IPS DF 4.7 (cell line): ENCODE measurements at regions not wholly inside any gene's neighbourhood (a gene's known extent, or its start where the extent isn't known, plus 50 kb on each side); places are given as distances from the start of the nearest gene placed in this dataset.
"Not testable (repeated sequence)": the region's sequence is repeated elsewhere in the genome, so short reads cannot be mapped to it uniquely, and the experiment has no call there.

ENCODE experiments used
- DNase-seq: peaks from one replicate; pipeline ENCODE4 v3.0.0-alpha.2; 2013; ENCODE audit warnings: low spot score; ENCODE audit errors: extremely low read depth

DNA sequence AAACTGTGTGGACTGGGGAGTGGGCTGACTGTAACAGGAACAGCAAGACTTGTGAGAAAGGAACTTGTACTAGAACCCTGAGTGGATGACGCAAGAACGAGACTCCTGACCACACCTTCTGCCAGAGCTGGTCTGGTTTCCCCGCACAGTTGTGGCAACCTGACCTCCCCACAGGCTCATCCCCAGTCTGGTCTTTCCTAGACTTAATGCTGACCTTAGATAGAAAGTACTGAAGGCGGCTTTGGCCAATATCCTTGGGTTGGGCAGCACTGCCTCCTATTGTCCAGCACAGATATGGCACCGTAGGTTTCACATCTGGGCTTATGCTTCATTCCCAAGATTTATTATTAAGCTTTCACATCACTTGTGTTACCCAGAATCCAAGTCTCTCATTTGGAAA is 137.8 kb upstream of the FRG1 start:
- no peak for DNase-seq

DNA sequence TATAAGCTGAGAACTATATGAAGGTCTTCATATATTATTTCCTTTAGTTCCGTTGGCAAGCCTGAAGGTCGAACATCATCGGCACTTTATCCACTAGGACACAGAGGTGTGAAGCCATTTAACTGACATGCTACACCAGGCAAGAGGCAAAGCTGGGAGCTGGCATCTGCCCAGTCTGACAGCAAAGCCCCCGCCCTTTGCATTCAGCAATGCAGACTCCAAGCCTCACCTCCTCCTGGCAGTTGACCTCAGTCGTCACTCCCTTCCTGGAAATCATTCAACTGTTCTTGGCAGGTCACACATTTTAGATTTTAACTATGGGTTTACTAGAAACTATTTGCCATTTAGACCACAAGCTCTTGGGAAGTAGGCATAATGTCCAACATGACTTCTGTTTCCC is 135.8 kb upstream of the FRG1 start:
- no peak for DNase-seq

DNA sequence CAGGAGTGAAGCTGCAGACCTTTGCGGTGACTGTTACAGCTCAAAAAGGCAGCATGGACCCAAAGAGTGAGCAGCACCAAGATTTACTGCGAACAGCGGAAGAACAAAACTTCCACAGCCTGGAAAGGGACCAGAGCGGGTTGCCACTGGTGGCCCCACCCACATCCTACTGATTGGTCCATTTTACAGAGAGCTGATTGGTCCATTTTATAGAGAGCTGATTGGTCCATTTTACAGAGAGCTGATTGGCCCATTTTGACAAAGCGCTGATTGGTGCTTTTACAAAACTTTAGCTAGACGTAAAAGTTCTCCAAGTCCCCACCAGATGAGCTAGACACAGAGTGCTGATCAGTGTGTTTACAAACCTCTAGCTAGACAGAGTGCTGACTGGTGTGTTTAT is 134.2 kb upstream of the FRG1 start:
- no peak for DNase-seq

DNA sequence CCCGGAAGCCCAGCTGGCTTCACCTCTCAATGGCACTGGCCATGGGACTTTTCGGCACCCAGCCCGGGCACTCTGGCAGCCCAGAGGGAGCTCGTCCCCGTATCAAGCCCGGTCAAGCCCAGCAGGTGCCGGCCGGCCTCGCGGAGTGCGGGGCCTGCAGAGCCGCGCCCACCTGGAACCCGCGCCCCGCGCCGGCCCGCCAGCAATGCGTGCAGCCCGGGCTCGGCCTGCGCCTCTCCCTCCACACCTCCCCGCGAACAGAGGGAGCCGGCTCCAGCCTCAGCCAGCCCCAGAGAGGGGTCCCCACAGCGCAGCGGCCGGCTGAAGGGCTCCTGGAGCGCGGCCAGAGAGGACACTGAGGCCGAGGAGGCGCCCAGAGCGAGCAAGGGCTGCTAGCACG is 133.6 kb upstream of the FRG1 start:
- DNase-seq: no peak

DNA sequence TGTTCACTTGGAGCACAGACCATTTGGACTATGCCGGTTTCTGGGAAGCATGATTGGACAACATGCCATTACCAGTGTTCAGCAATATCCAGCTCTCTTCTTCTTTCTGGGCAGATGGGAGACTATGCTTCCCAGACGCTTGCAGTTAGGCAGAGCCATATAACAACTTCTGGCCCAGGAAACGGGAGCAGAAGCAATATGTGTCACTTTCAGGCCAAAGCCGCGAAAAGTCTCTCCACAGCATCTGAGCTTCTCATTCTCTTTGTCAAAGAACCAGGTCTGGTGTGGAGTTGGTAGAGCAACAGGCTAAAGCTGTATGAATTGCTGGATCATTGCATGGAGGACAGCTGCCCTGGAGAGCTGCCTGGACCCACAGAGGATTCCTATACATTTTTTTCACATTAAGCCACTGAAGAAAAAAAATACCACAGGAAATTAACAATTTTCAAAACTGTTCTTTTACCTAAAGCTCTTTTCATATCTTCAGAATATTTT is 131.4 kb upstream of the FRG1 start:
- no peak for DNase-seq

DNA sequence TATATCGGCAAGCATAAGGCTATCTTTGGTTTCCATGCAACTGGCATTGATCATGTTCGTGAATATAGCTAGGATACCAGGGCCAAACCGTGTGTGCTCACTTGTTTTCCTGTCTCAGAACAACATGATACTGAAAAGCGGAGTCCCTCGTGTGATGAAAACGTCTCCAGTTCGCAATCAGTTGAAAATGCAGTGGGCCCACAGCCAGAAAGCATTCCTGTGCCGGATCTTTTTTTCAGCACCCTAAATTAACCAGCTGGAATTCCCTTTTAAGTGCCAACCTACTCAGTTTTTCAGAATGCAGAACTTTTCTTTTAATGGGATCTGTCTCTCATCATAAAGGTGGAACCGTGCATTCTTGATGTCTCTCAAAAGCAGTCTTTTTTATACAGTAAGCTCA is 130.8 kb upstream of the FRG1 start:
- no peak for DNase-seq

DNA sequence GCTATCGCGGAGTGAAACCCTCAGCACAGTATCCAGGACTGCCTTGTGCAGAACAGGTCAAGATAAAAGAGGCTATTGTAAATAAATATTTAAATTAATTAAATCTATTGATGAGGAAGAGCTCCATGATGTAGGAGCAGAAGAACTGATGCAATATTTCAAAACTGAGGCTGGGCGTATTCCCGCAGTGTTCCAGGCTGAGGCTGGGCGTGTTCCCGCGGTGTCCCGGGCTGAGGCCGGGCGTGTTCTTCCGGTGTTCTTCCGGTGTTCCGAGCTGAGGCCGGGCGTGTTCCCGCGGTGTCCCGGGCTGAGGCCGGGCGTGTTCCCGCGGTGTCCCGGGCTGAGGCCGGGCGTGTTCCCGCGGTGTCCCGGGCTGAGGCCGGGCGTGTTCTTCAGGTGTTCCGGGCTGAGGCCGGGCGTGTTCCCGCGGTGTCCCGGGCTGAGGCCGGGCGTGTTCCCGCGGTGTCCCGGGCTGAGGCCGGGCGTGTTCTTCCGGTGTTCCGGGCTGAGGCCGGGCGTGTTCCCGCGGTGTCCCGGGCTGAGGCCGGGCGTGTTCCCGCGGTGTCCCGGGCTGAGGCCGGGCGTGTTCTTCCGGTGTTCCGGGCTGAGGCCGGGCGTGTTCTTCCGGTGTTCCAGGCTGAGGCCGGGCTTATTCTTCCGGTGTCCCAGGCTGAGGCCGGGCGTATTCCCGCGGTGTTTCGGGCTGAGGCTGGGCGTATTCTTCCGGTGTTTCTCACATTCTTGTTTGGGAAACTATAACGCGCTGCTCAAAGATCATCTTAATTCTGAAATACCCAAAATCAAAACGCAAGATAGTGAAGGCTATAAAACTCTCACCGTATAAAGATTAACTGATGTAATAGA is 130.1 kb upstream of the FRG1 start:
- DNase-seq: not testable (repeated sequence)

DNA sequence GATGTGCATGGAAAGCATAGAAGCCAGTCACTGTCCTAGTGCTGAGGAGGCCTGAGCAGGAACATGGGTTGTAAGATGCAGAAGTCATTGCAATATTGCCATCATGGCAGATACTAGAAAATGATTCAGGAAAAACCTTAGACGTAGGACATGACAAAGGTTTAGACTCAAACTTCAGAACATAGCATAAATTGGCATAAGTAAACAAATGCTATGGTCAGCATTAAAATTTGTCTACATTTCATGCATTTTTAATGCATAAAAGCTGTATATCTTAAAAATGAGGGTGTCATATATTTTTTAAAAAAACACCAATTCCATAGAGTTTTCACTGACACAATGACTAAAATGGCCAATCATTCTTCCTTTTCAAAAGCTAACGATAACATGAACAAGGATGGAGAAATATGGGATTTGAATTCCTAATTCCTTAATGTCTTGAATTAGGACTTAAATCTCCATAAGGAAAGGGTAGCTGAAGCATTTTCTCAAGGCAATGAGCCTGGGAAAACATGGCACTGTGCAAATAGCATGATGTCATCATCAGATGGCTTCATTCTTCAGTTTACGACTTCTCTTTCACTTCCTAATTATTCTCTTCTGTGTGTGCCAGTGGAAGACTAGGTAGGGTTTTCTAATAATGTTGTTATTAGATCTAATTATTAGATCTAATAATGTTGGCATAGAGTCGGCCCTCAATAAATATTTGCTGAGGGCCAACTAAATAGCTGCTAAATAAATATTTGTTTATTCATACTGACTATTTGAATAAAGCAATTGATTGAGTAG is 125.1 kb upstream of the FRG1 start:
- no peak for DNase-seq

DNA sequence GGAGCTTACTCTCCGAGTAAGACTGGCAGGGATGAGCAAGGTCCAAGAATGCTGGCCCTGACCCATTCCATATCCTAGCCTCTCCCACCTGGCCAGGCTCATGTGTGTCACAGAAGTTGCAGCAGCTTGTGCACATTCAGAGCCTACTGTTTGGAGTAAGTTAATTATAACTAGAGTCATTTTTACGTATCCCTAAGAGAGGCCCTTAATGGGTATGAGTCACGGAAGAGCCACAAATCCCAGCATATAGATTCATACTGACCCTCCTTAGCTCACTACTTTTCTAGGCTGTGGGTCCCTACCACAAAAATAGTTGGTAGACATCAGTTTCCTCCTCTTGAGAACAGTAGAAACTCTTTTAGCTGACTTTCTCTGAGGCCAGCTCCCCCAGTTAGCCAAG is 118.3 kb upstream of the FRG1 start:
- DNase-seq: no peak

DNA sequence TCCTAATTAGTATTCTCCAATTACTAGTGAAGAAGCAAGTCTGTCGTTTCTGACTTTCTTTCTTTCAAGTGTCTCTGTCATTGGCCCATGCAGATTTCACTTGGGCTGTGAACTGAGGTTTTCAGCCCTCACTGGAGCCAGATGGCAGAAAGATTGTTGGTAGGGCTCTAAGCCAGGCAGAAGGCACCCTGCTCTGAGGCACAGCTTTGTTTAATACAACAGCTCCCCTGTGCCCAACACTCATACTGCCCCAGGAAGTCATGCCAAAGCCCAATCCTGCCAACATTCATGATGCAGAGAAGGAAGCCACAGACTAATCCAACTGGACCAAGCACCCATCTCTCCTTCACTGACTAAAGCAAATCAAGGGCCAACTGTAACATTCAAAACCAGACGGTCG is 117.1 kb upstream of the FRG1 start:
- no peak for DNase-seq

DNA sequence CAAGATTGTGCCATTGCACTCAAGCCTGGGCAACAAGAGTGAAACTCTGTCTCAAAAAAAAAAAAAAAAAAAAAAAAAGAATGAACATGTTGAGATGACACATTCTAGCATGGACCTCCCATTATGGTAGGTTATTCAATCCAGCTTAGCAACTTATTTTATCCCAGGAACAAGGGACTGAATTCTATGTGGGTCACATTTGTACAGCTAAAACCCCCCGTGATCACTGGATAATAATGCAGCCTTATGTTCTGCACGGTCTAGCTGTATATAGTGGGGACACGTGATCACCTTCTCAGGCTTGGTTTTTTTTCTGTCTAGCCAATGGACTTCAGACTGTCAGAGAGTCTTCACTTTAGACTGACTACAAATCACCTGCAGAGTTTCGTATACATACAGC is 115.2 kb upstream of the FRG1 start:
- no peak for DNase-seq

DNA sequence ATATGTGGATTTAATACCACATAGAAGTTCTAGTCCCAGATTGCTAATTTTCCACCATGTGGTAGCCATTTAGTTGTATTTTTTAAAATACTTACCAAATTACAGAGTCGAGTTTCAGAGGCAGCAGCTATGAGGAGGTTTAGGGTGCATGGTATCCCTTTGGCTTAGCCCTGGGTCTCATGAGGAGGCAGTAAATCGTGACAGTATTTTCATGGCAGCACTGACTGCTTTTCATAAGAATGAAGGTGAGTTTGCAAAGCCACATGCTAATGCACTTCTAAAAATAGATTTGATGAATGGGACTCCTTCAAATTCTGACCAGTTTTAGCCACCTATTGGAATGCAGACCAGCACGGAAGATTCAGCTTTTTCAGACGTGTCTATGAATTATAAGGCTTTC is 114.0 kb upstream of the FRG1 start:
- no peak for DNase-seq

DNA sequence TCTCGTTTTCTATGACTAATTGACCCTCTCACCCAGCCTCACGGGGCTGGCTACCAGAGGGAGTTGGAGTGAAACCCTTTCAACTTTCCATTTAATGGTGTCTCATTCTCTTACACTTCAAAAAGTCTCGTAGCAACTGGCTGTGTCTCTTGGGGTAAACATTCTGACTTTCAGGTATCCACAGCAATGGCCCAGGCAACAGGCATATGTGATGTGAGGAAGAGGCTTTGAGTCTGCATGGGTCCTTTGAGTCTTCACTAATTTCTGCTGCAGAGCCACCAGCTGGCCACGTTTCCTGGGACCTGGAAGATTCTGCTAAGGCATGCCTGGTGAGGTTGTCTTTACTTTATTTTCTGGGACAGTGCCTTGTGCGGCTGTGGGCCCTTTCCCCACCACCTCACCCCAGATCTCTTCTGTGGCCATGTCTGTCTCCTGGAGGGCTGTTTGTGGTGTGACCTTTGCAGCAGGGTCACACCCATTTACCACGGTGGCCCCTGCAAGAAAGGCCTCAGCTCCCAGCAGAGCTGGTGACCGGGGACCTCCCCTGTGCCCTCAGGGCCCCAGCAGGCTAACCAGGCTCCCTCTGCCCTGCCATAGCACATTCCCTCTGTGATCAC is 112.5 kb upstream of the FRG1 start:
- DNase-seq: no peak

DNA sequence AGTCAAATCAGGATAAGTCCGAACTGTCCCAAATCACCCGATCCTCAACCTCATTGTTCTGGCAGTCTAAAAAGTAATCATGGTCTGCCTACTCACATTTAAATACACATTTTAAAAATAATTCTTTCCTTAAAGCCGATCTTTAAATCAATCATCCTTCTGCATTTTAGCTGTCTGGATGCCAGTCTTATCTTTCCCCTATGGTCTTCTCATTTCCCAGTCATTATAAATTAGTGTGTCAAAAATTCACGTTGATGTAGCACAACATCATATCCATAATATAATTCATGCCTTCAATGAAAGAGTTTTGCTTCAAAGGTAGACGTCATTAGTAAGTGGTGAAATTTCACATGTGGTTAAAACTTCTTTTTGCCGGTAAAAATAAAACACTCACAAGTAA is 108.1 kb upstream of the FRG1 start:
- no peak for DNase-seq

DNA sequence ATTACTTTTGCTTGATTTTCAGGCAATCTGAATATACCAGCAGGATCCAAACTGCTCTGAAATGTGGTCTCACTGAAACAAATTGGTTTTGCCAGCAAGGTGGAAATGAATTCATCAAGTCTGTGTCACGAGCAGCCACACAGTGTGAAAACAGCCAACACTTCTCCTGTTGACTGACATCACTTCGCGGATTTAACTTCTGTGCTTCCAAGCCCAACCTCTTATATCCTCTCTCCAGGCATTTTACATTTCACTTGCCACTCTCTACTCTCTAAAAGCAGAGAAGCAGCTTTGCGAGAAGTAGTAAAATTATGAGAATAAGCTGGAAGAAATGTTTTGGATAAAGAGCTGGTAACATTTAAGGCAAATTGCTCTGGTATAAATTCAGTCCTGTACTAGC is 106.1 kb upstream of the FRG1 start:
- no peak for DNase-seq

DNA sequence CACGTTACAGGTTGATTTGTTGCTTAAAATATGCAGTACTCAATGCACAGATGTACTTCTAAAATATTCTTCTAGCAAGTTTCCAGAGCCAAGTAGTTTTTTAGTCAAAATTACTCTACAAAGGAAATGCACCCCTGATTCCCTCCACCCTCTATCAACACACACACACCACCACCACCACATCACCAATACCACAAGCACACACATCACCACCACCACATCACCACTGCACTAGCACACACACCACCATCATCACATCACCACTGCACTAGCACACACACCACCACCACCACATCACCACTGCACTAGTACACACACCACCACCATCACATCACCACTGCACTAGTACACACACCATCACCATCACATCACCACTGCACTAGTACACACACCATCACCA is 105.2 kb upstream of the FRG1 start:
- no peak for DNase-seq

DNA sequence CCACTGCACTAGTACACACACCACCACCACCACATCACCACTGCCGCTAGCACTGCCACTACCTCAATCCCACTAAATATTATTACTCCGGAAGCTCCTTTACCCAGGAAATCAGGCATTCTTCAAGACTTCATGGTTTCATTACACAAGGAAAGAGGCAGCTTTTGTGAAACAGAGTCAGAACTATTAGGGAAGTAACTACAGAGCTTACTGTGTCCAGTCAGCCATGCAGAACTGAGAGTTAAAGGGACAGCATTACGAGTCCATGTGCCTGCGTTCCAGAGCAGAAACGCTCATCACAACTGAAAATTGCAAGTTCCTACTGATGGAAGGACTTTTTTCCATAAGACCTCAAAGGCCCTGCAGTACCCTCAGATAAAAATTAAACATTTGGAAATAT is 103.2 kb upstream of the FRG1 start:
- DNase-seq: no peak

DNA sequence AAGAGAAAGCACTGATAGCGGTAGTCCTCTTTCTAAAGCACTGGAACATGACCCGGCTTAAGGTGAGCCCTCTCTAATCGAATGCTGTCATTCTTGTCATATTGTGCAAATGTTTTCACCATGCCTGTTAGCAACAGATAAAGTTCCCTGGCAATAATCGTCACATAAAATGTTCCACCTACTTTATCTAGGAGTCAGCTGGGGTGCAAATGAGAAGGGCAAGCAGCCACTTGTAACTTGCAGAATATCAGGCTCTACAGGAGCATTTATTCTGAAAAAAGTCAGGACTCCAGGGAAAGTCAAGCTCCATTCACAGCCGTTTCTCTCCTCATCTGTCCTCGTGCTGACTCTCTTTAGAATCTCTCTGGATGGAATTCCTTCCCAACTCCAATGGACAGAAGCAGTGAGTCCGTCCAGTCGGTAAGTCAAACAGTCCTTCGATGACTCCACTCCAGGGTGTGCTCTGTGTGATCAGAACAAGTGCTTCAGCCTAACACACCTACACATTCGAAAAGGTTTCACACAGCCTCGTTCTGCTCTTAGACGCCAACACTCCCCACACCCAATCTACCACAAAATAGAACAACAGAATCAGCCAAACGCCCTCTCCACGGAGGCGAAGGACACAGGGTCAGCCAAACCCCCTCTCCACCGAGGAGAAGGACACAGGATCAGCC is 101.7 kb upstream of the FRG1 start:
- no peak for DNase-seq

DNA sequence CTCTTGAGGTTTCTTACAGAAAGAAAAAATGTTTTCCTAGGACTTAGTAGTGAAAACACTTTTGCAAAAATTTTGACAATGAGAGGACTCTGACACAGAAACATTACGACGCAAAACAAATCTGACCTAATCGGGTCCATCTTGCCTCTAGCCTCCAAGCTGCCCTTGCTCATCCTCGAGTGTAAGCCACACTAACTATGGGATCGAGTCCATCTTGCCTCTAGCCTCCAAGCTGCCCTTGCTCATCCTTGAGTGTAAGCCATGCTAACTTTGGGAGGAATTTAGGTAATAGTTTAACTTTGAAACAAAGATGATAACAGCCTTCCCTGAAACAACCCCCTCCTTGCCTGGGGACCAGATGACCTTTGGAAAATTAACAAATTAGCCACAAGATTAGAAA is 100.3 kb upstream of the FRG1 start:
- no peak for DNase-seq

DNA sequence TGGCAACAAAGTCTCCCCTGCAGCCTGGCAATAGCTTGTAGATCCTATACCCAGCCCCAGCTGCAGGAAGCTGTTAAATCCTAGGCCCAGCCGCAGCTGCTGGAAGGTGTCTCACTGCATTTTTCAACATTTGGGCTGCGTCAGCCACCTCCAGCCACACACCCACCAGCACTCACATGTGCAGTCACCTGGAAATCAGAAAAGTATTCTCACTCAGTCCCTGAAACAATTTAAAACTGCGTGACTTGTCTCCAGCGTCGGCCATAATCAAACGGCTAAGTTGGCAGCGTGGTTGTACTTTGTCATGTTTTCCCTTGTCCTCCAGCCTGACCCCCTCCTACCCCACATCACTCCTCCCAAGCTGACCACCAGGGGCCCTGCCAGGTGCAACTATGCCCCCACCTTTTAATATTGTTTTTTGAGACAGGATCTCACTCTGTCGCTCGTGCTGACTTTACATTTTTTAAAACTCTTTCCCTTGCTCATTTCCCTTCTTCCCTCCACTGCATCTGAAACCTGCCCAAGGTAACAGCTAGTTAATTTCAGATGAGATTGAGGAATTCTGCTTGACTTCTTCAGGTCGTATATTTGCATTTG is 97.2 kb upstream of the FRG1 start:
- no peak for DNase-seq

DNA sequence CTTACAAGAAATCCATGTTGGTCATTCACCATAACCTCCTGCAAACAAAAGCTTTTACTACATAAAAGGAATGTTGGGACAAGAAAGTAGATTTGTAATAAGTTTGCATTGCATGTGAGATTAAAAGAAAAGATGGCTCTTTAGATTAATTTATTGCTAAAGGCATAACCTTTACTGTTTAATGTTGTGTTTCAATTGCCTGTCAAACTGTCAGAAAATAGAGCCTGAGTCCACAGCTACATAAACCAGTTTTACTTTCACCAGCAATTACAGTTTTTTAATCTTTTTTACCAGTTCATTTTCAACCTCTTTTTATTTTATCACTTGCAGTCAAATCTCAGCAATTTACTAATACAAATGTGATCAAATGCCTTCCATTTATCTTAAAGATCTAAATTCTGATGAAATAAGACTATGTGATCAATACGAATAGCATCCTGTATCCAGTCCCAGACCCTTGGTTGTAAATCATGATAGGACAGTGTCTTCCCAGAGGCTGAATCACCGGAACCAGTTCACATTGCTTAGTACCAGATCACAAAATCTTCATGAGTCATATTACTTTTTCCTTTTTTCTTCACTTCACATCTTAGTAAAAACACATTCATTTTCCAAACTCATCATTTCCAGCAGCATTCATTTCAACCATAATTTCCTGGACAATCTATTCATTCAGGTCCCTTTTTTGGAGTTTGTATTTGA is 95.4 kb upstream of the FRG1 start:
- no peak for DNase-seq
